K562 (cell line): ENCODE measurements at regions not wholly inside any gene's neighbourhood (a gene's known extent, or its start where the extent isn't known, plus 50 kb on each side); places are given as distances from the start of the nearest gene placed in this dataset.

Experiments used
- ADNP ChIP-seq: fragments of 200-800 bp; sonication (Bioruptor generic); IDR thresholded peaks from 2 replicates; pipeline ENCODE4 v1.6.1; 2016; ENCODE audit warnings: missing genetic modification characterization, missing compliant biosample characterization
- GATAD2A ChIP-seq: fragments of 450-650 bp; IDR thresholded peaks from 2 replicates; pipeline ENCODE4 v1.6.1; 2017
- HDAC2 ChIP-seq: fragments of 450-650 bp; IDR thresholded peaks from 2 replicates; pipeline ENCODE4 v1.6.1; 2016; ENCODE audit warnings: mild to moderate bottlenecking
- HMG20A ChIP-seq: fragments of 450-650 bp; formaldehyde crosslinking; conservative IDR thresholded peaks from 2 replicates; pipeline ENCODE4 v1.4.0; 2020; ENCODE audit warnings: mild to moderate bottlenecking, mixed read lengths
- HOXB6 ChIP-seq: fragments of 250-450 bp; sonication (Bioruptor Pico); IDR thresholded peaks from 2 replicates; pipeline ENCODE4 v1.5.1; 2022; ENCODE audit warnings: mild to moderate bottlenecking, borderline replicate concordance
- MTA1 ChIP-seq: fragments of 450-650 bp; IDR thresholded peaks from 2 replicates; pipeline ENCODE4 v1.6.1; 2017; ENCODE audit warnings: borderline replicate concordance
- MYBL2 ChIP-seq, 2 experiments: fragments of 450-650 bp in 1 of 2; sonication (generic) in 1 of 2; formaldehyde crosslinking in 1 of 2; IDR thresholded peaks; 2 replicates each; pipeline versions ENCODE4 v1.6.1 to v1.8.1; 2017 to 2022; ENCODE audit warnings: borderline replicate concordance in 1 of 2, inconsistent platforms in 1 of 2, low read depth in 1 of 2, mild to moderate bottlenecking in 1 of 2, missing genetic modification reagents in 1 of 2, moderate library complexity in 1 of 2
- NBN ChIP-seq: fragments of 450-650 bp; IDR thresholded peaks from 2 replicates; pipeline ENCODE4 v1.6.1; 2016; ENCODE audit warnings: low read depth, mild to moderate bottlenecking
- PHB2 ChIP-seq: fragments of 450-650 bp; IDR thresholded peaks from 2 replicates; pipeline ENCODE4 v1.6.1; 2017; ENCODE audit warnings: low read depth
- SMARCA5 ChIP-seq: fragments of 450-650 bp; IDR thresholded peaks from 2 replicates; pipeline ENCODE4 v1.6.1; 2016
- SMC3 ChIP-seq: conservative IDR thresholded peaks from 2 replicates; pipeline ENCODE4 v1.6.1; 2011; ENCODE audit warnings: low read depth, low read length, improper control_type of control experiment; ENCODE audit not compliant: insufficient read depth
- TF ChIP-seq, protein P1 (sequence below), 3 experiments: IDR thresholded peaks in 2 of 3; conservative IDR thresholded peaks in 1 of 3; 2 replicates each; pipeline ENCODE4 v1.5.1; 2011 to 2012; ENCODE audit warnings: low read length in 3 of 3, mild to moderate bottlenecking in 3 of 3, control low read depth in 2 of 3, improper control_type of control experiment in 1 of 3, inconsistent platforms in 1 of 3, low read depth in 1 of 3, mixed read lengths in 1 of 3, moderate library complexity in 1 of 3; ENCODE audit not compliant: insufficient read depth in 2 of 3
- TF ChIP-seq, protein P2 (sequence below): sonication (generic); formaldehyde crosslinking; IDR thresholded peaks from 2 replicates; pipeline ENCODE4 v1.5.0; 2020; ENCODE audit warnings: missing genetic modification reagents
- TF ChIP-seq, protein P3 (sequence below), 2 experiments: fragments of 250-450 bp in 1 of 2; fragments of 450-650 bp in 1 of 2; sonication (Bioruptor Pico) in 1 of 2; IDR thresholded peaks; 2 replicates each; pipeline versions ENCODE4 v1.6.1 to v1.8.0; 2016 to 2021; ENCODE audit warnings: mild to moderate bottlenecking in 2 of 2, moderate library complexity in 2 of 2, missing compliant biosample characterization in 1 of 2, missing genetic modification characterization in 1 of 2

DNA sequence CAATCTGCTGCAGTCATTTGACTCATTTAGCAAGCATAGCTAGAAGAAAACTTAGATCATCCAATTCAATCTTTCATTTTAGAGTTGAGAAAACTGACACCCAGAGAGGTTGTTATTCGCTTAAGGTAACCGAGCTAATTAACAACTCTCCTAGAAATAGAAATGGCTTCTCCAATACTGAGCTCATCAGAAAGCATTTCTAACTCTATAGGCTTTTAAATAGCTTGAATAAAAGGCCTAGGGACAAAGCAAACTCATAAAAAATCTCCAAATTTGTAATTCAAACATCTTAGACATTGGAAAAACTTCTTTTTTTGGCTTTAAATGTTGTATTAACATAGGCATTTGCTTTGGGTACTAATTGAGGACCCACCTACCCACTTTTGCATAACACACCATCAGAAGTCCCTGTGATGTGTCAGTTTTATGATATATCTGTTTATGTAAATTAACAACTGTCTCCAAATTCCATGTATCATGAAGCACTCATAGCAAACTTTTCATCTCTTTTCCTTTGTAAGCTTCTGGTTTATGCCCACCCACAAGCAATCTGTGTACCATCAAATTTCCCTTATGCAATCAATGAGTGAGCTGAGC, 343.9 kb upstream of the CHST9 start:
- TF ChIP-seq MTA1 (no peak), HMG20A (CRISPR knock-in tag) (no peak), ADNP (tag) (no peak), PHB2 (no peak), HOXB6 (CRISPR knock-in tag) (no peak), HDAC2 (no peak), SMC3 (no peak), NBN (no peak), MYBL2 (IDR thresholded peaks at IDR 0.05; ENCODE audit: low read depth) (no peak), MYBL2 (CRISPR knock-in tag; IDR thresholded peaks at IDR 0.05; ENCODE audit: borderline replicate concordance) (no peak), SMARCA5 (no peak), GATAD2A (no peak)
- TF ChIP-seq, protein P1, sequence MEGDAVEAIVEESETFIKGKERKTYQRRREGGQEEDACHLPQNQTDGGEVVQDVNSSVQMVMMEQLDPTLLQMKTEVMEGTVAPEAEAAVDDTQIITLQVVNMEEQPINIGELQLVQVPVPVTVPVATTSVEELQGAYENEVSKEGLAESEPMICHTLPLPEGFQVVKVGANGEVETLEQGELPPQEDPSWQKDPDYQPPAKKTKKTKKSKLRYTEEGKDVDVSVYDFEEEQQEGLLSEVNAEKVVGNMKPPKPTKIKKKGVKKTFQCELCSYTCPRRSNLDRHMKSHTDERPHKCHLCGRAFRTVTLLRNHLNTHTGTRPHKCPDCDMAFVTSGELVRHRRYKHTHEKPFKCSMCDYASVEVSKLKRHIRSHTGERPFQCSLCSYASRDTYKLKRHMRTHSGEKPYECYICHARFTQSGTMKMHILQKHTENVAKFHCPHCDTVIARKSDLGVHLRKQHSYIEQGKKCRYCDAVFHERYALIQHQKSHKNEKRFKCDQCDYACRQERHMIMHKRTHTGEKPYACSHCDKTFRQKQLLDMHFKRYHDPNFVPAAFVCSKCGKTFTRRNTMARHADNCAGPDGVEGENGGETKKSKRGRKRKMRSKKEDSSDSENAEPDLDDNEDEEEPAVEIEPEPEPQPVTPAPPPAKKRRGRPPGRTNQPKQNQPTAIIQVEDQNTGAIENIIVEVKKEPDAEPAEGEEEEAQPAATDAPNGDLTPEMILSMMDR (IDR thresholded peaks at IDR 0.05 in 2 of 3, conservative IDR thresholded peaks at IDR 0.05 in 1 of 3; ENCODE audit: insufficient read depth in 2 of 3, low read depth in 1 of 3, low read length in 3 of 3), result no peak
- TF ChIP-seq, protein P2, sequence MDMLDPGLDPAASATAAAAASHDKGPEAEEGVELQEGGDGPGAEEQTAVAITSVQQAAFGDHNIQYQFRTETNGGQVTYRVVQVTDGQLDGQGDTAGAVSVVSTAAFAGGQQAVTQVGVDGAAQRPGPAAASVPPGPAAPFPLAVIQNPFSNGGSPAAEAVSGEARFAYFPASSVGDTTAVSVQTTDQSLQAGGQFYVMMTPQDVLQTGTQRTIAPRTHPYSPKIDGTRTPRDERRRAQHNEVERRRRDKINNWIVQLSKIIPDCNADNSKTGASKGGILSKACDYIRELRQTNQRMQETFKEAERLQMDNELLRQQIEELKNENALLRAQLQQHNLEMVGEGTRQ, result no peak
- TF ChIP-seq, protein P3, sequence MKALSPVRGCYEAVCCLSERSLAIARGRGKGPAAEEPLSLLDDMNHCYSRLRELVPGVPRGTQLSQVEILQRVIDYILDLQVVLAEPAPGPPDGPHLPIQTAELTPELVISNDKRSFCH (CRISPR knock-in tag; IDR thresholded peaks at IDR 0.05), result no peak
- TF ChIP-seq, protein P3 (tag; IDR thresholded peaks at IDR 0.05), result no peak
